ENCODE measurements at regions not wholly inside any gene's neighbourhood (a gene's known extent, or its start where the extent isn't known, plus 50 kb on each side); places are given as distances from the start of the nearest gene placed in this dataset.
A peak's percentile ranks its signal among the peaks of the same experiment; 100 is the strongest.

GRCh38 chr5:93890657-93891056, 149.3 kb upstream of the POU5F2 start:
- peak overlapping the region; percentile 54 for H3K27ac Mint-ChIP-seq

GRCh38 chr5:93887678-93888077, 146.3 kb upstream of the POU5F2 start:
- no peaks in the 10 kb centered on the region for H3K9me3 Mint-ChIP-seq (ENCODE audit: low read depth)
- TF ChIP-seq CTCF (IDR thresholded peaks at IDR 0.05; ENCODE audit: unreplicated experiment): no peak
- H3K4me1 Mint-ChIP-seq (ENCODE audit: low read depth): peaks cover 50% of the 10 kb centered on the region
- H3K4me3 Mint-ChIP-seq (ENCODE audit: low read depth): no peak overlapping the region
- H3K27me3 Mint-ChIP-seq: no peaks in the 10 kb centered on the region
- H3K36me3 Mint-ChIP-seq (ENCODE audit: insufficient read depth): no peaks in the 10 kb centered on the region
- DNase-seq (ENCODE audit: low spot score, unreplicated experiment): no peak
- H3K27ac Mint-ChIP-seq: peak overlapping the region; percentile 15

More at GRCh38 chr5:93890657-93891056, 149.3 kb upstream of the POU5F2 start:
- no peak for TF ChIP-seq CTCF (IDR thresholded peaks at IDR 0.05; ENCODE audit: unreplicated experiment)
- DNase-seq (ENCODE audit: low spot score, unreplicated experiment): no peak
- H3K27me3 Mint-ChIP-seq: no peaks in the 10 kb centered on the region
- no peak overlapping the region for H3K4me3 Mint-ChIP-seq (ENCODE audit: low read depth)
- no peaks in the 10 kb centered on the region for H3K36me3 Mint-ChIP-seq (ENCODE audit: insufficient read depth)
- H3K9me3 Mint-ChIP-seq (ENCODE audit: low read depth): no peaks in the 10 kb centered on the region
- H3K4me1 Mint-ChIP-seq (ENCODE audit: low read depth): peaks cover 43% of the 10 kb centered on the region

- Mint-ChIP-seq H3K9me3 (ENCODE audit: low read depth) (no peaks in the 10 kb centered on the region), H3K27me3 (no peaks in the 10 kb centered on the region), H3K4me1 (ENCODE audit: low read depth) (peaks cover 47% of the 10 kb centered on the region), H3K4me3 (ENCODE audit: low read depth) (no peak overlapping the region), H3K27ac (no peak overlapping the region), H3K36me3 (ENCODE audit: insufficient read depth) (no peaks in the 10 kb centered on the region)
- no peak for TF ChIP-seq CTCF (IDR thresholded peaks at IDR 0.05; ENCODE audit: unreplicated experiment)
- no peak for DNase-seq (ENCODE audit: low spot score, unreplicated experiment)
Observed at GRCh38 chr5:93886917-93887361, 145.5 kb upstream of the POU5F2 start.

GRCh38 chr5:93886098-93886806, 144.9 kb upstream of the POU5F2 start:
- Mint-ChIP-seq H3K27ac (no peak overlapping the region), H3K36me3 (ENCODE audit: insufficient read depth) (no peaks in the 10 kb centered on the region), H3K9me3 (ENCODE audit: low read depth) (no peaks in the 10 kb centered on the region), H3K4me1 (ENCODE audit: low read depth) (peaks cover 40% of the 10 kb centered on the region), H3K4me3 (ENCODE audit: low read depth) (no peak overlapping the region), H3K27me3 (no peaks in the 10 kb centered on the region)
- DNase-seq (ENCODE audit: low spot score, unreplicated experiment): no peak
- no peak for TF ChIP-seq CTCF (IDR thresholded peaks at IDR 0.05; ENCODE audit: unreplicated experiment)

GRCh38 chr5:93884254-93884653, 142.9 kb upstream of the POU5F2 start:
- TF ChIP-seq CTCF (IDR thresholded peaks at IDR 0.05; ENCODE audit: unreplicated experiment): no peak
- H3K36me3 Mint-ChIP-seq (ENCODE audit: insufficient read depth): no peaks in the 10 kb centered on the region
- peaks cover 32% of the 10 kb centered on the region for H3K4me1 Mint-ChIP-seq (ENCODE audit: low read depth)
- H3K27me3 Mint-ChIP-seq: no peaks in the 10 kb centered on the region
- no peak overlapping the region for H3K27ac Mint-ChIP-seq
- no peak for DNase-seq (ENCODE audit: low spot score, unreplicated experiment)
- H3K9me3 Mint-ChIP-seq (ENCODE audit: low read depth): no peaks in the 10 kb centered on the region
- no peak overlapping the region for H3K4me3 Mint-ChIP-seq (ENCODE audit: low read depth)

Measured in progenitor cell of endocrine pancreas (in vitro differentiated cells).